Esophagus muscularis mucosa (tissue), 4 donors: ENCODE measurements at regions not wholly inside any gene's neighbourhood (a gene's known extent, or its start where the extent isn't known, plus 50 kb on each side); places are given as distances from the start of the nearest gene placed in this dataset.

Experiments used
- DNase-seq: peaks from one replicate; pipeline ENCODE4 v3.0.0-alpha.2; 2017; ENCODE audit errors: extremely low spot score
- H3K27ac ChIP-seq, 4 donors: fragments of 200-600 bp; sonication (generic); replicated peaks in 1 of 4; 1 replicate in 3 of 4; 2 replicates in 1 of 4; pipeline ENCODE4 v1.5.1; 2016 to 2019; ENCODE audit warnings: mild to moderate bottlenecking in 1 of 4
- H3K27me3 ChIP-seq, 4 donors: fragments of 200-600 bp; sonication (generic); one replicate each; pipeline versions ENCODE4 v1.5.1 to v1.6.0; 2016 to 2019
- H3K36me3 ChIP-seq, 4 donors: fragments of 200-600 bp; sonication (generic); one replicate each; pipeline ENCODE4 v1.5.1; 2016 to 2019
- H3K4me1 ChIP-seq, 4 donors: fragments of 200-600 bp; sonication (generic); one replicate each; pipeline ENCODE4 v1.5.1; 2016 to 2019
- H3K4me3 ChIP-seq, 4 donors: fragments of 200-600 bp; sonication (generic); 1 replicate in 2 of 4; 2 replicates in 2 of 4; pipeline ENCODE4 v1.5.1; 2016 to 2019; ENCODE audit warnings: mild to moderate bottlenecking in 4 of 4, moderate library complexity in 1 of 4
- H3K9me3 ChIP-seq, 4 donors: fragments of 200-600 bp; sonication (generic); 1 replicate in 3 of 4; 2 replicates in 1 of 4; pipeline ENCODE4 v1.5.1; 2016 to 2019
- EP300 ChIP-seq: sonication (generic); formaldehyde crosslinking; IDR thresholded peaks from one replicate; pipeline ENCODE4 v1.6.1; 2017; ENCODE audit warnings: antibody characterized with exemption
- POLR2A ChIP-seq: fragments of 450-650 bp; IDR thresholded peaks from one replicate; pipeline ENCODE4 v1.6.1; 2017; ENCODE audit warnings: antibody characterized with exemption, moderate library complexity, mild to moderate bottlenecking, low read depth
- POLR2AphosphoS5 ChIP-seq, 2 donors: sonication (generic); formaldehyde crosslinking; IDR thresholded peaks; one replicate each; pipeline ENCODE4 v1.6.1; 2017; ENCODE audit warnings: antibody characterized with exemption in 2 of 2
- WGBS: methylation state at CpG from one replicate; pipeline ENCODE4 v1.1.5; 2018; 5-methylcytosine and 5-hydroxymethylcytosine counted together
- intact Hi-C: fragments of 100-400 bp; cut with DNase I; formaldehyde crosslinking; loops from one replicate; pipeline ENCODE4 v1.15.1; 2023
- TF ChIP-seq, protein P1 (sequence below), 3 experiments: fragments of 200-600 bp in 2 of 3; fragments of 450-650 bp in 1 of 3; sonication (generic) in 2 of 3; IDR thresholded peaks; one replicate each; pipeline ENCODE4 v1.5.1; 2017 to 2019; ENCODE audit warnings: antibody characterized with exemption in 3 of 3, mild to moderate bottlenecking in 2 of 3, moderate library complexity in 1 of 3

DNA sequence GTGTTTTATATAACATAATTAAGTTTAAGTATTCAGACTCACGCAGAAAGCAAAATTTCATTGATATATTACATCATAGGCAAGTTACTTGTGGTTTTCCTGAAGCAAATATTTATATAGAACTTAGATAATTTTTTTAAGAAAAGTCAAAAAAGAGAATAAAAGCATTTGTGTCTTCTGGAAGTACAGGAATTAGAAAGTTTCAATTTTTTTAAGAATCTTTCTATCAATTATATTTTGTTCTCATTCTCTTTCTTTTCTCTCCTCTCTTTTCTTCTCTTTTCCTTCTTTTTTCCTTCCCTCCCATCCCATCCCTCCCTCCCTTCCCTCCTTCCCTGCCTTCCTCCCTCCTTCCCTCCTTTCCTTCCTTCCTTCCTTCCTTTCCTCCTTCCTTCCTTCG lies 120.7 kb upstream of the CDH8 start:
- Histone ChIP-seq H3K27me3 (no peaks in the 10 kb centered on the region), H3K4me1 (no peaks in the 10 kb centered on the region), H3K27ac (no peak overlapping the region), H3K4me3 (no peak overlapping the region), H3K9me3 (no peaks in the 10 kb centered on the region), H3K36me3 (no peaks in the 10 kb centered on the region)
- TF ChIP-seq POLR2A (no peak), POLR2AphosphoS5 (IDR thresholded peaks at IDR 0.05) (no peak), EP300 (no peak)
- TF ChIP-seq, protein P1, sequence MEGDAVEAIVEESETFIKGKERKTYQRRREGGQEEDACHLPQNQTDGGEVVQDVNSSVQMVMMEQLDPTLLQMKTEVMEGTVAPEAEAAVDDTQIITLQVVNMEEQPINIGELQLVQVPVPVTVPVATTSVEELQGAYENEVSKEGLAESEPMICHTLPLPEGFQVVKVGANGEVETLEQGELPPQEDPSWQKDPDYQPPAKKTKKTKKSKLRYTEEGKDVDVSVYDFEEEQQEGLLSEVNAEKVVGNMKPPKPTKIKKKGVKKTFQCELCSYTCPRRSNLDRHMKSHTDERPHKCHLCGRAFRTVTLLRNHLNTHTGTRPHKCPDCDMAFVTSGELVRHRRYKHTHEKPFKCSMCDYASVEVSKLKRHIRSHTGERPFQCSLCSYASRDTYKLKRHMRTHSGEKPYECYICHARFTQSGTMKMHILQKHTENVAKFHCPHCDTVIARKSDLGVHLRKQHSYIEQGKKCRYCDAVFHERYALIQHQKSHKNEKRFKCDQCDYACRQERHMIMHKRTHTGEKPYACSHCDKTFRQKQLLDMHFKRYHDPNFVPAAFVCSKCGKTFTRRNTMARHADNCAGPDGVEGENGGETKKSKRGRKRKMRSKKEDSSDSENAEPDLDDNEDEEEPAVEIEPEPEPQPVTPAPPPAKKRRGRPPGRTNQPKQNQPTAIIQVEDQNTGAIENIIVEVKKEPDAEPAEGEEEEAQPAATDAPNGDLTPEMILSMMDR (IDR thresholded peaks at IDR 0.05): no peak
- no peak for DNase-seq
- intact Hi-C loops: no loop called here
- WGBS: 87% methylated on average over 2 of the region's 2 CpGs

DNA sequence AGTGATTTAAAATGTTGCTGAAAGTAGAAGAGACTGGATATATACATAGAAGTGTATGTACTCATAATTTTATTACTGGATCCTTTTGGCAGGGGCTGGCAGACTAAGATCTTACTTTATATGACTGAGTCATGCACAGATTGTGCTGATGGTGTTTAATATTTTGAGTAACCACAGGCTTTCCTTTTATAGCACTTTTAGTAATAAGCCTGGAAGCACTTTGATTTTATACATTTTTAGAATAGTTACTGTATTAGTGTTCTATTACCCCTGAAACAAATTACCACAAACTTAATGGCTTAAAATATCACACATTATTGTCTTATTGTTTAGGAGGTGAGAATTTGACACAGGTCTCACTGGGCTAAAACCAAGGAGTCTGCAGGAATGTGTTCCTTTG lies 113.4 kb upstream of the CDH8 start:
- H3K9me3 ChIP-seq: no peaks in the 10 kb centered on the region
- H3K36me3 ChIP-seq: no peaks in the 10 kb centered on the region
- no peak overlapping the region for H3K4me3 ChIP-seq
- no peaks in the 10 kb centered on the region for H3K4me1 ChIP-seq
- no peak overlapping the region for H3K27ac ChIP-seq
- intact Hi-C loops: no loop called here
- no peaks in the 10 kb centered on the region for H3K27me3 ChIP-seq
- DNase-seq: no peak
- TF ChIP-seq, protein P1 (IDR thresholded peaks at IDR 0.05): no peak
- TF ChIP-seq POLR2A (no peak), EP300 (no peak), POLR2AphosphoS5 (IDR thresholded peaks at IDR 0.05) (no peak)

DNA sequence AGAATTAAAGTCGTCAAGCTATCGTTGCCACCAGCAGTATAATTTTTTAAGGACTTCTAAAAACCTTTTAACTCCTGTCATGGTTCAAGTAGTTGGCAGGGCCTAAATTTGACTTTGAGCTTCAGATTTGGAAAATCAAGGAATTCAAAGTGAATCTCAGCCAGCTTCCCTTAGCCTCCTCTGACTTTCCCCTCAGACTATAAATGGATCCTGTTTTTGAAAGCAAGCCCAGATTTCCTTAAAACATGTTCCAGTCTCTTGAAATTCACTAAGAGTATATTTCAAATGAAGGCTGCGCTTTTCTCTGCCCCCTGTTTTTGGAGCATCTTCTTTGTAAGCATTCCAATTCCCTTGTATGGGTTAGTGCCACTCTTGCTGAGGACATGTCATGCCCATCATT lies 101.8 kb upstream of the CDH8 start:
- H3K4me1 ChIP-seq: no peaks in the 10 kb centered on the region
- no peak for TF ChIP-seq POLR2AphosphoS5 (IDR thresholded peaks at IDR 0.05)
- TF ChIP-seq, protein P1 (IDR thresholded peaks at IDR 0.05): no peak
- no peak for TF ChIP-seq POLR2A
- no peak for TF ChIP-seq EP300
- H3K9me3 ChIP-seq: peaks cover 0 to 8% (median 2%) of the 10 kb centered on the region in 4 donors
- H3K36me3 ChIP-seq: no peaks in the 10 kb centered on the region
- no peak for DNase-seq
- H3K27ac ChIP-seq: no peak overlapping the region
- no peak overlapping the region for H3K4me3 ChIP-seq
- intact Hi-C loops: no loop called here
- H3K27me3 ChIP-seq: no peaks in the 10 kb centered on the region
- WGBS: 54% methylated on average over 3 of the region's 3 CpGs

DNA sequence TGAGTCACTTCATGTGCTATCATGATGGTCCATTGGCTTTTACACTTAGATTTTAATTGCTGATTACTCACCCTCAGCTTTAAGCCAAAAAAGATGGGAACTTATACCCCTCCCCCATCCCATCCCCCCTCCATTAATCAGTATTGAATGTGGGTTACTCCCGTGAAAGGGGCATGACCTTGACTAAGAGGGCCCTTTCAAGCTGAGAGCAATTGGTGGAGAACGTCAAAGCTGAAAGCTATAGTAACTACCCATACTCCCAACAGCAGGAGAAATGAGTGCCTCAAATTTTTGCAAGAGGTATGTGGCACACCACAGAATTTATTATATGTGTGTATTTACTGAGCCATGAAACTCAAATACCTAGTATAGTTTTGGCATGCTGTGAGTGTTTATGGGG lies 99.7 kb upstream of the CDH8 start:
- H3K27ac ChIP-seq: no peak overlapping the region
- no peak overlapping the region for H3K4me3 ChIP-seq
- no peaks in the 10 kb centered on the region for H3K36me3 ChIP-seq
- no peak for DNase-seq
- TF ChIP-seq POLR2AphosphoS5 (IDR thresholded peaks at IDR 0.05) (no peak), EP300 (no peak), POLR2A (no peak)
- TF ChIP-seq, protein P1 (IDR thresholded peaks at IDR 0.05): no peak
- intact Hi-C loops: no loop called here
- H3K27me3 ChIP-seq: no peaks in the 10 kb centered on the region
- 72% methylated on average over 2 of the region's 2 CpGs for WGBS
- peaks cover 0 to 8% (median 2%) of the 10 kb centered on the region in 4 donors for H3K9me3 ChIP-seq
- no peaks in the 10 kb centered on the region for H3K4me1 ChIP-seq

DNA sequence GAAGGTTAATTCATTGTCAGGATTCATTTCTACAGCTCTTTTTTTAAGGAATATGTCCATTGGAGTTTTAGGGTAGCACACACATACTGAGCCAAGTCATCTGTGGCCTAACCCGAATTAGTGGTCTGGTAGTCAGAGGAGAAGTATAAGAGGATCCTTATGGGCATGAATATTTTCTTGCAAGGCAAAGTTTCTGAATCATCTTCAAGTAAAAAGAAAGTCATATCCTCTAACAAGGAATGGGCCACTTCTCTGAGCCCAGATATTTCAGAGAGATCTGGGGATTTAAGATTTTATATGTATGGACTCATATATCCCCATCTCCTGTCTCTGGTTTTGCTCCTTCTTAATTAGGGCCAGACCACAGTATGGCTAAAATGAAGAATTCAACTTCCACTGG lies 99.2 kb upstream of the CDH8 start:
- Histone ChIP-seq H3K36me3 (no peaks in the 10 kb centered on the region), H3K27me3 (no peaks in the 10 kb centered on the region), H3K4me3 (no peak overlapping the region), H3K9me3 (peaks cover 0 to 8% (median 2%) of the 10 kb centered on the region in 4 donors), H3K27ac (no peak overlapping the region), H3K4me1 (no peaks in the 10 kb centered on the region)
- TF ChIP-seq, protein P1 (IDR thresholded peaks at IDR 0.05): no peak
- TF ChIP-seq POLR2A (no peak), EP300 (no peak), POLR2AphosphoS5 (IDR thresholded peaks at IDR 0.05) (no peak)
- intact Hi-C loops: no loop called here
- DNase-seq: no peak
- WGBS: 89% methylated on average over 1 of the region's 1 CpG
